Caco-2 (cell line): ENCODE measurements at regions not wholly inside any gene's neighbourhood (a gene's known extent, or its start where the extent isn't known, plus 50 kb on each side); places are given as distances from the start of the nearest gene placed in this dataset.

Experiments used
- BruUV-seq: library from RNA; stranded (reverse); fragments of 400-500 nt; replicated peaks from 2 replicates; lab custom pipeline; 2021; lab: Mats Ljungman, UMichigan
- CTCF ChIA-PET: fragments of 300-600 bp; sonication (Branson Sonifier 250); formaldehyde crosslinking; loops from one replicate; lab custom pipeline; 2022; ENCODE audit warnings: antibody characterized with exemption; lab: Charles Lee
- POLR2A ChIA-PET: fragments of 300-600 bp; sonication (Branson Sonifier 250); formaldehyde crosslinking; loops from one replicate; lab custom pipeline; 2022; ENCODE audit warnings: antibody characterized with exemption; lab: Charles Lee
- DNase-seq, 2 experiments: peaks; one replicate each; pipeline versions ENCODE4 v3.0.0 to v3.0.0-alpha.2; 2020 to 2022
- H3K27me3 ChIP-seq: replicated peaks from 2 replicates; pipeline ENCODE4 v1.6.0; 2011; ENCODE audit warnings: low read length; ENCODE audit not compliant: control insufficient read depth, insufficient read depth
- H3K36me3 ChIP-seq: 2 replicates; pipeline ENCODE4 v1.5.1; 2011; ENCODE audit warnings: low read length; ENCODE audit not compliant: control insufficient read depth, insufficient read depth
- H3K4me1 ChIP-seq: fragments of 250-450 bp; sonication (Bioruptor Pico); 2 replicates; pipeline ENCODE4 v1.5.1; 2020; ENCODE audit warnings: mild to moderate bottlenecking
- H3K4me3 ChIP-seq: 2 replicates; pipeline ENCODE4 v1.5.1; 2011; ENCODE audit warnings: low read depth, mild to moderate bottlenecking, control low read depth, low read length
- H3K9me3 ChIP-seq: fragments of 250-450 bp; sonication (Bioruptor Pico); 2 replicates; pipeline ENCODE4 v1.5.1; 2020; ENCODE audit warnings: mild to moderate bottlenecking, moderate library complexity
- H3K27ac Mint-ChIP-seq: one replicate; pipeline ENCODE4 v1.8.0; 2022; ENCODE audit warnings: mixed read lengths; ENCODE audit not compliant: unreplicated experiment
- H3K27me3 Mint-ChIP-seq: one replicate; pipeline ENCODE4 v1.8.0; 2022; ENCODE audit warnings: mixed read lengths; ENCODE audit not compliant: insufficient read depth, unreplicated experiment
- H3K36me3 Mint-ChIP-seq: one replicate; pipeline ENCODE4 v1.8.0; 2022; ENCODE audit warnings: mild to moderate bottlenecking, mixed read lengths; ENCODE audit not compliant: insufficient read depth, unreplicated experiment
- H3K4me1 Mint-ChIP-seq: one replicate; pipeline ENCODE4 v1.8.0; 2022; ENCODE audit warnings: low read depth, mixed read lengths; ENCODE audit not compliant: unreplicated experiment
- H3K4me3 Mint-ChIP-seq: one replicate; pipeline ENCODE4 v1.8.0; 2022; ENCODE audit warnings: mild to moderate bottlenecking, moderate library complexity, mixed read lengths; ENCODE audit not compliant: unreplicated experiment
- H3K9me3 Mint-ChIP-seq: one replicate; pipeline ENCODE4 v1.8.0; 2022; ENCODE audit warnings: mixed read lengths; ENCODE audit not compliant: unreplicated experiment
- intact Hi-C: fragments of 100-400 bp; cut with micrococcal nuclease; formaldehyde crosslinking; loops from one replicate; pipeline ENCODE4 v1.10.0; 2022; ENCODE audit not compliant: unreplicated experiment
- TF ChIP-seq, protein P1 (sequence below), 2 experiments: fragments of 200-600 bp in 1 of 2; IDR thresholded peaks; 1 replicate in 1 of 2; 2 replicates in 1 of 2; pipeline versions ENCODE4 v1.5.1 to v1.8.0; 2011 to 2022; ENCODE audit warnings: antibody characterized with exemption in 1 of 2, control low read depth in 1 of 2, inconsistent platforms in 1 of 2, low read depth in 1 of 2, low read length in 1 of 2, mild to moderate bottlenecking in 1 of 2, moderate library complexity in 1 of 2; ENCODE audit not compliant: insufficient read depth in 1 of 2, severe bottlenecking in 1 of 2, unreplicated experiment in 1 of 2

DNA sequence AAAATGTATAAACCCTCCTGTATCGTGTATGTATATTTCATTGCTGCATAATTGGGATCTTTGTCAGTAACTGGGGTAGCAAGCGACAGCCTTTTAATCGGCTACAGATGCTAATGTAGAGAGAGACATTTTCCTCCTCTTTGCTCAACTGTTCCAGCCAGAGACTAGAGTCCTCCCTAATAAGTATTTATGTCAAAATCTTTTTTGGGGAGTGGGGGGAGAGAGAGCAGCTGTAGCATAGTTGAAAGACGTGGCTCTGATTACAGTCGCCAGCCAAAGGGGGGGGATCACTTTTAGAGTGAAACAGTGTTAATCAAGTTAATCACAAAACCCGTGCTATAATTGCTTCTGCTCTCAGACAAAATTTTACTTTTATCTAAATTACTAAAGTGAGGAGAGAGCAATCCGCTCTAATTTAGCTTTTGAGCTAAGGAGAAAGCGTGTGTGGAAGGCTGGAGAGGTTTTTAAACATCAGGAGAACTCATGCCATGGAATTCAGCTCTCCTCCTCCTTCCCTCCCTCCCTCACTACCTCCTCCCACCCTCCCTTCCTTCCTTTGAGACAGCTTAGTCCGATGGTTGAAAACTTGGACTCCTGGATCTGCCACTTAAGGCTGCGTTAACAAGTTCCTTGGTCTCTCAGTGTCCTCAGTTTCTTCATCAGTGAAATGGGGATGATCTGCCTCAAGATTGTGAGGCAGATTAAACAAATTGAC is 87.3 kb upstream of the ZNF618 start:
- no peak overlapping the region for H3K4me3 Mint-ChIP-seq
- intact Hi-C loops, result no loop called here
- H3K4me1 Mint-ChIP-seq, result no peaks in the 10 kb centered on the region
- no peaks in the 10 kb centered on the region for H3K9me3 ChIP-seq
- no peaks in the 10 kb centered on the region for H3K36me3 ChIP-seq
- CTCF ChIA-PET, result no interaction called here
- no peak overlapping the region for H3K4me3 ChIP-seq
- H3K27me3 Mint-ChIP-seq, result peaks cover 15% of the 10 kb centered on the region
- BruUV-seq, result no TSS peak
- H3K27ac Mint-ChIP-seq, result no peak overlapping the region
- no peaks in the 10 kb centered on the region for H3K36me3 Mint-ChIP-seq
- TF ChIP-seq, protein P1, sequence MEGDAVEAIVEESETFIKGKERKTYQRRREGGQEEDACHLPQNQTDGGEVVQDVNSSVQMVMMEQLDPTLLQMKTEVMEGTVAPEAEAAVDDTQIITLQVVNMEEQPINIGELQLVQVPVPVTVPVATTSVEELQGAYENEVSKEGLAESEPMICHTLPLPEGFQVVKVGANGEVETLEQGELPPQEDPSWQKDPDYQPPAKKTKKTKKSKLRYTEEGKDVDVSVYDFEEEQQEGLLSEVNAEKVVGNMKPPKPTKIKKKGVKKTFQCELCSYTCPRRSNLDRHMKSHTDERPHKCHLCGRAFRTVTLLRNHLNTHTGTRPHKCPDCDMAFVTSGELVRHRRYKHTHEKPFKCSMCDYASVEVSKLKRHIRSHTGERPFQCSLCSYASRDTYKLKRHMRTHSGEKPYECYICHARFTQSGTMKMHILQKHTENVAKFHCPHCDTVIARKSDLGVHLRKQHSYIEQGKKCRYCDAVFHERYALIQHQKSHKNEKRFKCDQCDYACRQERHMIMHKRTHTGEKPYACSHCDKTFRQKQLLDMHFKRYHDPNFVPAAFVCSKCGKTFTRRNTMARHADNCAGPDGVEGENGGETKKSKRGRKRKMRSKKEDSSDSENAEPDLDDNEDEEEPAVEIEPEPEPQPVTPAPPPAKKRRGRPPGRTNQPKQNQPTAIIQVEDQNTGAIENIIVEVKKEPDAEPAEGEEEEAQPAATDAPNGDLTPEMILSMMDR (IDR thresholded peaks at IDR 0.05; ENCODE audit: insufficient read depth in 1 of 2, low read depth in 1 of 2, low read length in 1 of 2, severe bottlenecking in 1 of 2, unreplicated experiment in 1 of 2), result no peak
- no peaks in the 10 kb centered on the region for H3K9me3 Mint-ChIP-seq
- POLR2A ChIA-PET, result no interaction called here
- peaks cover 2% of the 10 kb centered on the region for H3K27me3 ChIP-seq
- DNase-seq, result no peak
- H3K4me1 ChIP-seq, result no peaks in the 10 kb centered on the region

DNA sequence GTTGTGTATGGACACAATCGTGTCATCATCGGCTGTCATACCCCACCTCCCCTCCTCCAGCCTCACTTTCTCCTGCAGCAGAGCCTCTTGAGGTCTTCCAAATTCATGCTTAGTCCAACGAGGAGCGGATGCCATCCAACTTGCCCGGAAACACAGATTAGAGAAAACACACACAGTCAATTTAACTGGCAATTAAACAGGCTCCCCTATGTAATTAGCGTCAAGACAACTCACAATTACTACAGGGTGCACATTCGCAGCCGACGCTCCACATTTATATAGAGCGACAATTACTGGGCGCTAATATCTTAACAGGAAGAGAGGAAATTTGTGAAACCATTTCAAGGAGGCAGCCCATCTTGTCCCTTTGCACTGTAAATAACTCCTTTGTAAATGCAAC is 86.0 kb upstream of the ZNF618 start:
- CTCF ChIA-PET, result no interaction called here

DNA sequence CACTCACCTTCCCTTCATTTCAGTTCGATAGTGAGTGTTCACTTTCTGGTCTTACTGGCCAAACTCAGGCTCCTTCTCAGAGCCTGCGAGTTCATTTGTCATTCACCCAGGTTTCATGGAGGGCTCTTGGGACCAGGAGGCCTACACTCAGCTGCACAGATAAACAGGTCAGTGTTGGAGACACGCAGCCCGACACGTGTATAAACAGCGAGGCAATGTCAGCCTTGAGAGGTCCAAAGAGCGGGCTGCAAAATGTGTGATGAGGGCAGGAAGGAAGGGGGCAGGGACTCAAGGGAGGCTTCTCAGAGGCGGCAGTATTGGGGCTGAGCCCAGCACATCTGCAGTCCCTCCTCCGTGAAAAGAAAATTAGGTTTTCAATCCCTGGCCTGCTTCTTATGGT is 82.6 kb upstream of the ZNF618 start:
- DNase-seq, result no peak
- POLR2A ChIA-PET, result no interaction called here
- Mint-ChIP-seq H3K27me3 (peaks cover 12% of the 10 kb centered on the region), H3K27ac (no peak overlapping the region), H3K4me1 (no peaks in the 10 kb centered on the region), H3K36me3 (no peaks in the 10 kb centered on the region), H3K9me3 (peaks cover 12% of the 10 kb centered on the region), H3K4me3 (no peak overlapping the region)
- no peaks in the 10 kb centered on the region; the same call in 1 of the 2 replicates for H3K27me3 ChIP-seq
- H3K9me3 ChIP-seq, result no peaks in the 10 kb centered on the region
- no peaks in the 10 kb centered on the region for H3K36me3 ChIP-seq
- no peak overlapping the region for H3K4me3 ChIP-seq
- BruUV-seq, result no TSS peak
- H3K4me1 ChIP-seq, result no peaks in the 10 kb centered on the region
- intact Hi-C loops, result no loop called here
- TF ChIP-seq, protein P1 (IDR thresholded peaks at IDR 0.05; ENCODE audit: insufficient read depth in 1 of 2, low read depth in 1 of 2, low read length in 1 of 2, severe bottlenecking in 1 of 2, unreplicated experiment in 1 of 2), result no peak
- CTCF ChIA-PET, result no interaction called here

More for the DNA sequence above, 86.0 kb upstream of the ZNF618 start:
- BruUV-seq, result no TSS peak
- H3K9me3 Mint-ChIP-seq, result no peaks in the 10 kb centered on the region
- H3K27me3 Mint-ChIP-seq, result peaks cover 12% of the 10 kb centered on the region
- Histone ChIP-seq H3K4me1 (no peaks in the 10 kb centered on the region), H3K27me3 (peaks cover 2% of the 10 kb centered on the region), H3K4me3 (no peak overlapping the region), H3K9me3 (no peaks in the 10 kb centered on the region), H3K36me3 (no peaks in the 10 kb centered on the region)
- no peaks in the 10 kb centered on the region for H3K4me1 Mint-ChIP-seq
- intact Hi-C loops, result no loop called here
- no peaks in the 10 kb centered on the region for H3K36me3 Mint-ChIP-seq
- H3K27ac Mint-ChIP-seq, result no peak overlapping the region
- TF ChIP-seq, protein P1 (IDR thresholded peaks at IDR 0.05; ENCODE audit: insufficient read depth in 1 of 2, low read depth in 1 of 2, low read length in 1 of 2, severe bottlenecking in 1 of 2, unreplicated experiment in 1 of 2), result no peak
- no peak for DNase-seq
- no peak overlapping the region for H3K4me3 Mint-ChIP-seq
- POLR2A ChIA-PET, result no interaction called here
